H1 (cell line): ENCODE measurements at regions not wholly inside any gene's neighbourhood (a gene's known extent, or its start where the extent isn't known, plus 50 kb on each side); places are given as distances from the start of the nearest gene placed in this dataset.

Experiments
- CBX8 ChIP-seq: fragments of 300-800, 300-1000 bp; sonication (generic); IDR thresholded peaks from 2 replicates; pipeline ENCODE4 v1.7.1; 2016; ENCODE audit warnings: low read depth, low read length, borderline replicate concordance
- EGR1 ChIP-seq: IDR thresholded peaks from 2 replicates; pipeline ENCODE4 v1.6.1; 2011; ENCODE audit warnings: low read depth, low read length, borderline replicate concordance
- EP300 ChIP-seq, 2 experiments: IDR thresholded peaks; 1 replicate in 1 of 2; 2 replicates in 1 of 2; pipeline ENCODE4 v1.6.1; 2011 to 2012; ENCODE audit warnings: low read depth in 2 of 2, low read length in 2 of 2, mild to moderate bottlenecking in 2 of 2, borderline replicate concordance in 1 of 2, inconsistent platforms in 1 of 2, moderate library complexity in 1 of 2
- SIX5 ChIP-seq: IDR thresholded peaks from 2 replicates; pipeline ENCODE4 v1.6.1; 2011; ENCODE audit warnings: mild to moderate bottlenecking, low read depth, low read length
- TF ChIP-seq, protein P1 (sequence below): IDR thresholded peaks from 2 replicates; pipeline ENCODE4 v1.6.1; 2011; ENCODE audit warnings: low read length, improper control_type of control experiment
- TF ChIP-seq, protein P2 (sequence below): fragments of 300-600 bp; sonication (generic); IDR thresholded peaks from 2 replicates; pipeline ENCODE4 v1.7.1; 2012; ENCODE audit warnings: low read length, moderate library complexity, mild to moderate bottlenecking, inconsistent platforms; ENCODE audit not compliant: insufficient replicate concordance
- TF ChIP-seq, protein P3 (sequence below): IDR thresholded peaks from 2 replicates; pipeline ENCODE4 v1.6.1; 2012; ENCODE audit warnings: inconsistent platforms

DNA sequence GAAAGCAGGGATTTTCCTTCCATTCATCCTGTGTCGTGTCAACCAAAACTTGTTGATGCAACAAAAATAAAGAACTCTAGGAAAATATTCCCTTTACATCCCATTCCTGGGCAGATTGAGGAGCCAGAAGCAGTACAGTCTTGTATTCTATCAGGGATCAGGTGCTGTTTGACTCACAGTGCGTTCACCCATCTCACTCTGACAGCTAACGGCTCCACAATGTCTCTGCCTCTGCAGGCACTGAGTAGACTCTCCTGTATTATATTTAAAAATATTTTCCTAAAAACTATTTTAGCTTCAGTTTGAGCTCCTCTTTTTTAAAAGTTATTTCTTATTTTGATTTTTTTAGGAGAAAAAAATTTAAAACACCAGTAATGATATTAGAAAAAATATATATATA, 600.6 kb upstream of the SALL3 start (continued):
- TF ChIP-seq EP300 (IDR thresholded peaks at IDR 0.05; ENCODE audit: borderline replicate concordance in 1 of 2, low read depth in 2 of 2, low read length in 2 of 2) (no peak), CBX8 (no peak), SIX5 (no peak), EGR1 (no peak)
- TF ChIP-seq, protein P1, sequence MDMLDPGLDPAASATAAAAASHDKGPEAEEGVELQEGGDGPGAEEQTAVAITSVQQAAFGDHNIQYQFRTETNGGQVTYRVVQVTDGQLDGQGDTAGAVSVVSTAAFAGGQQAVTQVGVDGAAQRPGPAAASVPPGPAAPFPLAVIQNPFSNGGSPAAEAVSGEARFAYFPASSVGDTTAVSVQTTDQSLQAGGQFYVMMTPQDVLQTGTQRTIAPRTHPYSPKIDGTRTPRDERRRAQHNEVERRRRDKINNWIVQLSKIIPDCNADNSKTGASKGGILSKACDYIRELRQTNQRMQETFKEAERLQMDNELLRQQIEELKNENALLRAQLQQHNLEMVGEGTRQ, result no peak
- TF ChIP-seq, protein P2, sequence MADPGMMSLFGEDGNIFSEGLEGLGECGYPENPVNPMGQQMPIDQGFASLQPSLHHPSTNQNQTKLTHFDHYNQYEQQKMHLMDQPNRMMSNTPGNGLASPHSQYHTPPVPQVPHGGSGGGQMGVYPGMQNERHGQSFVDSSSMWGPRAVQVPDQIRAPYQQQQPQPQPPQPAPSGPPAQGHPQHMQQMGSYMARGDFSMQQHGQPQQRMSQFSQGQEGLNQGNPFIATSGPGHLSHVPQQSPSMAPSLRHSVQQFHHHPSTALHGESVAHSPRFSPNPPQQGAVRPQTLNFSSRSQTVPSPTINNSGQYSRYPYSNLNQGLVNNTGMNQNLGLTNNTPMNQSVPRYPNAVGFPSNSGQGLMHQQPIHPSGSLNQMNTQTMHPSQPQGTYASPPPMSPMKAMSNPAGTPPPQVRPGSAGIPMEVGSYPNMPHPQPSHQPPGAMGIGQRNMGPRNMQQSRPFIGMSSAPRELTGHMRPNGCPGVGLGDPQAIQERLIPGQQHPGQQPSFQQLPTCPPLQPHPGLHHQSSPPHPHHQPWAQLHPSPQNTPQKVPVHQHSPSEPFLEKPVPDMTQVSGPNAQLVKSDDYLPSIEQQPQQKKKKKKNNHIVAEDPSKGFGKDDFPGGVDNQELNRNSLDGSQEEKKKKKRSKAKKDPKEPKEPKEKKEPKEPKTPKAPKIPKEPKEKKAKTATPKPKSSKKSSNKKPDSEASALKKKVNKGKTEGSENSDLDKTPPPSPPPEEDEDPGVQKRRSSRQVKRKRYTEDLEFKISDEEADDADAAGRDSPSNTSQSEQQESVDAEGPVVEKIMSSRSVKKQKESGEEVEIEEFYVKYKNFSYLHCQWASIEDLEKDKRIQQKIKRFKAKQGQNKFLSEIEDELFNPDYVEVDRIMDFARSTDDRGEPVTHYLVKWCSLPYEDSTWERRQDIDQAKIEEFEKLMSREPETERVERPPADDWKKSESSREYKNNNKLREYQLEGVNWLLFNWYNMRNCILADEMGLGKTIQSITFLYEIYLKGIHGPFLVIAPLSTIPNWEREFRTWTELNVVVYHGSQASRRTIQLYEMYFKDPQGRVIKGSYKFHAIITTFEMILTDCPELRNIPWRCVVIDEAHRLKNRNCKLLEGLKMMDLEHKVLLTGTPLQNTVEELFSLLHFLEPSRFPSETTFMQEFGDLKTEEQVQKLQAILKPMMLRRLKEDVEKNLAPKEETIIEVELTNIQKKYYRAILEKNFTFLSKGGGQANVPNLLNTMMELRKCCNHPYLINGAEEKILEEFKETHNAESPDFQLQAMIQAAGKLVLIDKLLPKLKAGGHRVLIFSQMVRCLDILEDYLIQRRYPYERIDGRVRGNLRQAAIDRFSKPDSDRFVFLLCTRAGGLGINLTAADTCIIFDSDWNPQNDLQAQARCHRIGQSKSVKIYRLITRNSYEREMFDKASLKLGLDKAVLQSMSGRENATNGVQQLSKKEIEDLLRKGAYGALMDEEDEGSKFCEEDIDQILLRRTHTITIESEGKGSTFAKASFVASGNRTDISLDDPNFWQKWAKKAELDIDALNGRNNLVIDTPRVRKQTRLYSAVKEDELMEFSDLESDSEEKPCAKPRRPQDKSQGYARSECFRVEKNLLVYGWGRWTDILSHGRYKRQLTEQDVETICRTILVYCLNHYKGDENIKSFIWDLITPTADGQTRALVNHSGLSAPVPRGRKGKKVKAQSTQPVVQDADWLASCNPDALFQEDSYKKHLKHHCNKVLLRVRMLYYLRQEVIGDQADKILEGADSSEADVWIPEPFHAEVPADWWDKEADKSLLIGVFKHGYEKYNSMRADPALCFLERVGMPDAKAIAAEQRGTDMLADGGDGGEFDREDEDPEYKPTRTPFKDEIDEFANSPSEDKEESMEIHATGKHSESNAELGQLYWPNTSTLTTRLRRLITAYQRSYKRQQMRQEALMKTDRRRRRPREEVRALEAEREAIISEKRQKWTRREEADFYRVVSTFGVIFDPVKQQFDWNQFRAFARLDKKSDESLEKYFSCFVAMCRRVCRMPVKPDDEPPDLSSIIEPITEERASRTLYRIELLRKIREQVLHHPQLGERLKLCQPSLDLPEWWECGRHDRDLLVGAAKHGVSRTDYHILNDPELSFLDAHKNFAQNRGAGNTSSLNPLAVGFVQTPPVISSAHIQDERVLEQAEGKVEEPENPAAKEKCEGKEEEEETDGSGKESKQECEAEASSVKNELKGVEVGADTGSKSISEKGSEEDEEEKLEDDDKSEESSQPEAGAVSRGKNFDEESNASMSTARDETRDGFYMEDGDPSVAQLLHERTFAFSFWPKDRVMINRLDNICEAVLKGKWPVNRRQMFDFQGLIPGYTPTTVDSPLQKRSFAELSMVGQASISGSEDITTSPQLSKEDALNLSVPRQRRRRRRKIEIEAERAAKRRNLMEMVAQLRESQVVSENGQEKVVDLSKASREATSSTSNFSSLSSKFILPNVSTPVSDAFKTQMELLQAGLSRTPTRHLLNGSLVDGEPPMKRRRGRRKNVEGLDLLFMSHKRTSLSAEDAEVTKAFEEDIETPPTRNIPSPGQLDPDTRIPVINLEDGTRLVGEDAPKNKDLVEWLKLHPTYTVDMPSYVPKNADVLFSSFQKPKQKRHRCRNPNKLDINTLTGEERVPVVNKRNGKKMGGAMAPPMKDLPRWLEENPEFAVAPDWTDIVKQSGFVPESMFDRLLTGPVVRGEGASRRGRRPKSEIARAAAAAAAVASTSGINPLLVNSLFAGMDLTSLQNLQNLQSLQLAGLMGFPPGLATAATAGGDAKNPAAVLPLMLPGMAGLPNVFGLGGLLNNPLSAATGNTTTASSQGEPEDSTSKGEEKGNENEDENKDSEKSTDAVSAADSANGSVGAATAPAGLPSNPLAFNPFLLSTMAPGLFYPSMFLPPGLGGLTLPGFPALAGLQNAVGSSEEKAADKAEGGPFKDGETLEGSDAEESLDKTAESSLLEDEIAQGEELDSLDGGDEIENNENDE, result no peak
- TF ChIP-seq, protein P3, sequence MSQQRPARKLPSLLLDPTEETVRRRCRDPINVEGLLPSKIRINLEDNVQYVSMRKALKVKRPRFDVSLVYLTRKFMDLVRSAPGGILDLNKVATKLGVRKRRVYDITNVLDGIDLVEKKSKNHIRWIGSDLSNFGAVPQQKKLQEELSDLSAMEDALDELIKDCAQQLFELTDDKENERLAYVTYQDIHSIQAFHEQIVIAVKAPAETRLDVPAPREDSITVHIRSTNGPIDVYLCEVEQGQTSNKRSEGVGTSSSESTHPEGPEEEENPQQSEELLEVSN, result no peak
